ENCODE measurements at regions not wholly inside any gene's neighbourhood (a gene's known extent, or its start where the extent isn't known, plus 50 kb on each side); places are given as distances from the start of the nearest gene placed in this dataset.
"Not testable (repeated sequence)": the region's sequence is repeated elsewhere in the genome, so short reads cannot be mapped to it uniquely, and the experiment has no call there.

DNA sequence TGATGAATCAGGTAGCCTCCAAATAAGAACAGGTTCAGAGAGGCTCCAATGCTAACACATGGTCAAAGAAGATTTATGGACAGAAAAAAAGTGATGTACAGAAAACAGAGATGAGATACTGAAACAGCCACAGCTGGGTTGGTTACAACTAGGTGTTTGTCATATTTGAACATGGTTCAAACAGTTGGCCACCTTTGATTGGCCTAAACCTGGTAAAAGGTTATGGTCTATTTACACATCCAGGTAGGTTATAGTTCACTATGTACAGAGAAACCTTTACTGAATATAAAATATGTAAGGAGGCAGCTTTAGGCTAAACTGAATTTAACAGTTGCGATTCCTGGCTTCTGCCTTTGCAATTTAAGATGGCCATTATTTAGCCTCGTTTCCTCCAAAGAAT is 134.0 kb upstream of the ZNF366 start:
- Histone ChIP-seq H3K4me2 (no peak overlapping the region), H2AFZ (replicated peaks) (no peak overlapping the region), H3K36me3 (no peaks in the 10 kb centered on the region), H3K27ac (no peak overlapping the region), H3K27me3 (no peaks in the 10 kb centered on the region), H3K4me1 (no peaks in the 10 kb centered on the region), H3F3A (ENCODE audit: low read depth) (no peaks in the 10 kb centered on the region), H3K4me3 (no peak overlapping the region), H3K79me2 (ENCODE audit: low read depth) (no peaks in the 10 kb centered on the region), H4K20me1 (ENCODE audit: low read depth) (no peaks in the 10 kb centered on the region), H3K9me3 (ENCODE audit: low read depth) (no peaks in the 10 kb centered on the region), H3K9ac (no peak overlapping the region)
- peaks cover 5% of the 10 kb centered on the region for H3K4me1 Mint-ChIP-seq
- no peak for DNase-seq (ENCODE audit: low spot score)
- no peak overlapping the region for H3K4me3 Mint-ChIP-seq
- H3K36me3 Mint-ChIP-seq, result no peaks in the 10 kb centered on the region
- no peaks in the 10 kb centered on the region for H3K27me3 Mint-ChIP-seq (ENCODE audit: insufficient read depth, low read depth)
- H3K9me3 Mint-ChIP-seq, result no peaks in the 10 kb centered on the region
- TF ChIP-seq EZH2 (IDR thresholded peaks at IDR 0.05), result no peak
- TF ChIP-seq, protein P1, sequence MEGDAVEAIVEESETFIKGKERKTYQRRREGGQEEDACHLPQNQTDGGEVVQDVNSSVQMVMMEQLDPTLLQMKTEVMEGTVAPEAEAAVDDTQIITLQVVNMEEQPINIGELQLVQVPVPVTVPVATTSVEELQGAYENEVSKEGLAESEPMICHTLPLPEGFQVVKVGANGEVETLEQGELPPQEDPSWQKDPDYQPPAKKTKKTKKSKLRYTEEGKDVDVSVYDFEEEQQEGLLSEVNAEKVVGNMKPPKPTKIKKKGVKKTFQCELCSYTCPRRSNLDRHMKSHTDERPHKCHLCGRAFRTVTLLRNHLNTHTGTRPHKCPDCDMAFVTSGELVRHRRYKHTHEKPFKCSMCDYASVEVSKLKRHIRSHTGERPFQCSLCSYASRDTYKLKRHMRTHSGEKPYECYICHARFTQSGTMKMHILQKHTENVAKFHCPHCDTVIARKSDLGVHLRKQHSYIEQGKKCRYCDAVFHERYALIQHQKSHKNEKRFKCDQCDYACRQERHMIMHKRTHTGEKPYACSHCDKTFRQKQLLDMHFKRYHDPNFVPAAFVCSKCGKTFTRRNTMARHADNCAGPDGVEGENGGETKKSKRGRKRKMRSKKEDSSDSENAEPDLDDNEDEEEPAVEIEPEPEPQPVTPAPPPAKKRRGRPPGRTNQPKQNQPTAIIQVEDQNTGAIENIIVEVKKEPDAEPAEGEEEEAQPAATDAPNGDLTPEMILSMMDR (IDR thresholded peaks at IDR 0.05), result no peak
- TF ChIP-seq EZH2phosphoT487 (IDR thresholded peaks at IDR 0.05), result no peak
- no peak overlapping the region for H3K27ac Mint-ChIP-seq

DNA sequence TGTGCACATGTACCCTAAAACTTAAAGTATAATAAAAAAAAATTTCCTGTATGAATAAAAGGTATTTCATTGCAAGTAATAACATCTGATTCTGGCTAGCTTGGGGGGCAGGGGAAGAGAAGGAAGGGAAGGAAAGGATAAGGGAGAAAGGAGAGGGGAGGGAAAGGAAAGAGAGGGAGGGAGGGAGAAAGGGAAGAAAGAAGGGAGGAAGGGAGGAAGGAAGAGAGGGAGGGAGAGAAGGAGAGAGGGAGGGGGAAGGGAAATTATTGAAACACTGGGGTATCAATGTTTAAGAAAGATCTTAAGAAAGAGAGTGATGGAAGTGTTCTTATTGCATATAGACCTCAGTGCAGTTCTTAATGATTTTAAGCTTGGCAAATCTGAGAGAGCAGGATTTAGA is 129.8 kb upstream of the ZNF366 start:
- Mint-ChIP-seq H3K36me3 (no peaks in the 10 kb centered on the region), H3K4me1 (peaks cover 21% of the 10 kb centered on the region), H3K9me3 (no peaks in the 10 kb centered on the region), H3K27me3 (ENCODE audit: insufficient read depth, low read depth) (no peaks in the 10 kb centered on the region), H3K4me3 (no peak overlapping the region), H3K27ac (no peak overlapping the region)
- Histone ChIP-seq H4K20me1 (ENCODE audit: low read depth) (no peaks in the 10 kb centered on the region), H2AFZ (replicated peaks) (no peak overlapping the region), H3K9ac (no peak overlapping the region), H3K4me2 (no peak overlapping the region), H3K4me1 (no peaks in the 10 kb centered on the region), H3K36me3 (no peaks in the 10 kb centered on the region), H3F3A (ENCODE audit: low read depth) (no peaks in the 10 kb centered on the region), H3K27me3 (no peaks in the 10 kb centered on the region), H3K27ac (no peak overlapping the region), H3K9me3 (ENCODE audit: low read depth) (no peaks in the 10 kb centered on the region), H3K79me2 (ENCODE audit: low read depth) (no peaks in the 10 kb centered on the region), H3K4me3 (no peak overlapping the region)
- no peak for DNase-seq (ENCODE audit: low spot score)
- TF ChIP-seq, protein P1 (IDR thresholded peaks at IDR 0.05), result no peak
- TF ChIP-seq EZH2 (IDR thresholded peaks at IDR 0.05), result no peak
- no peak for TF ChIP-seq EZH2phosphoT487 (IDR thresholded peaks at IDR 0.05)

DNA sequence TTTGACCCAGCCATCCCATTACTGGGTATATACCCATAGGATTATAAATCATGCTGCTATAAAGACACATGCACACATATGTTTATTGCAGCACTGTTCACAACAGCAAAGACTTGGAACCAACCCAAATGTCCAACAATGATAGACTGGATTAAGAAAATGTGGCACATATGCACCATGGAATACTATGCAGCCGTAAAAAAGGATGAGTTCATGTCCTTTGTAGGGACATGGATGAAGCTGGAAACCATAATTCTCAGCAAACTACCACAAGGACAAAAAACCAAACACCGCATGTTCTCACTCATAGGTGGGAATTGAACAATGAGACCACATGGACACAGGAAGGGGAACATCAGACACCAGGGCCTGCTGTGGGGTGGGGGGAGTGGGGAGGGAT is 129.4 kb upstream of the ZNF366 start:
- not testable (repeated sequence) for H3K9ac ChIP-seq; DNase-seq (ENCODE audit: low spot score)

DNA sequence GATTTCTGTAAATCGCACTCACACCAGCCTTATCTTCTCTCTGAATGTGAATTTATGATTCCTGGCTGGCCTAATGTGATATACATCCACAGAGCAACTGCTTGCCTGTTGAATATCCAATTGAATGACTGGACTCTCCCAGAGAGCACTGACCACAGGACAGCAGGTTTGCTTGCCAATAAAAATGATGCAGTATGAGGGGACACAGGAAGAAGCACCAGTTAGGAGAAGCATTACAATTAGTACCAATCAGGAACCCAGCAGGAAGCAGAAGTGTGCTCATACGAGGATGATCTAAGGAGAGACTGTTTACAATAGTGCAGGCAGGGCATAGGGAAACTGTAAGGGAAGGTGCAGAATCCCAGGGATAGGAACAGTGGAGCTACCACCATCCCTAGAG is 127.2 kb upstream of the ZNF366 start:
- no peak overlapping the region for H3K27ac Mint-ChIP-seq
- peaks cover 23% of the 10 kb centered on the region for H3K4me1 Mint-ChIP-seq
- Histone ChIP-seq H2AFZ (replicated peaks) (no peak overlapping the region), H3K9ac (no peak overlapping the region), H3K27ac (no peak overlapping the region), H3K27me3 (no peaks in the 10 kb centered on the region), H3K9me3 (ENCODE audit: low read depth) (no peaks in the 10 kb centered on the region), H3K4me3 (no peak overlapping the region), H4K20me1 (ENCODE audit: low read depth) (no peaks in the 10 kb centered on the region), H3K36me3 (no peaks in the 10 kb centered on the region), H3K79me2 (ENCODE audit: low read depth) (no peaks in the 10 kb centered on the region), H3F3A (ENCODE audit: low read depth) (no peaks in the 10 kb centered on the region), H3K4me1 (no peaks in the 10 kb centered on the region), H3K4me2 (no peak overlapping the region)
- no peaks in the 10 kb centered on the region for H3K9me3 Mint-ChIP-seq
- no peak for TF ChIP-seq EZH2phosphoT487 (IDR thresholded peaks at IDR 0.05)
- no peak for TF ChIP-seq EZH2 (IDR thresholded peaks at IDR 0.05)
- TF ChIP-seq, protein P1 (IDR thresholded peaks at IDR 0.05), result no peak
- H3K36me3 Mint-ChIP-seq, result no peaks in the 10 kb centered on the region
- no peak overlapping the region for H3K4me3 Mint-ChIP-seq
- no peak for DNase-seq (ENCODE audit: low spot score)
- no peaks in the 10 kb centered on the region for H3K27me3 Mint-ChIP-seq (ENCODE audit: insufficient read depth, low read depth)

More for the DNA sequence above, 129.4 kb upstream of the ZNF366 start:
- not testable (repeated sequence) for H2AFZ ChIP-seq (replicated peaks); H3K4me3 ChIP-seq; H3K27me3 ChIP-seq; H3K4me1 ChIP-seq; H3K4me3 Mint-ChIP-seq; H3K36me3 Mint-ChIP-seq; H3K9me3 ChIP-seq (ENCODE audit: low read depth); H3F3A ChIP-seq (ENCODE audit: low read depth); H3K36me3 ChIP-seq; H3K4me2 ChIP-seq; H3K9me3 Mint-ChIP-seq; H3K27me3 Mint-ChIP-seq (ENCODE audit: insufficient read depth, low read depth); H3K79me2 ChIP-seq (ENCODE audit: low read depth); H3K27ac Mint-ChIP-seq; H4K20me1 ChIP-seq (ENCODE audit: low read depth); H3K27ac ChIP-seq
- peaks cover 21% of the 10 kb centered on the region for H3K4me1 Mint-ChIP-seq
